Activated B cell treated with CpG ODN at 0.5 μM for 24 hours (primary cell): ENCODE measurements at regions not wholly inside any gene's neighbourhood (a gene's known extent, or its start where the extent isn't known, plus 50 kb on each side); places are given as distances from the start of the nearest gene placed in this dataset.

Experiments used
- ATAC-seq: fragments of 200-7000 bp; cut with Tn5 transposase; one replicate; pipeline ENCODE4 v1.10.0; 2021; ENCODE audit warnings: low read depth, mild to moderate bottlenecking, moderate library complexity
- CTCF ChIA-PET: fragments of 350-600 bp; sonication (Branson Sonifier 250); formaldehyde crosslinking; loops from one replicate; lab custom pipeline; 2021; ENCODE audit warnings: antibody characterized with exemption; lab: Charles Lee
- POLR2A ChIA-PET: fragments of 350-600 bp; sonication (Branson Sonifier 250); formaldehyde crosslinking; loops from one replicate; lab custom pipeline; 2021; ENCODE audit warnings: antibody characterized with exemption; lab: Charles Lee
- DNase-seq: peaks from one replicate; pipeline ENCODE4 v3.0.0; 2022
- H3K27ac Mint-ChIP-seq: one replicate; pipeline ENCODE4 v1.8.0; 2020; ENCODE audit warnings: mixed read lengths
- H3K27me3 Mint-ChIP-seq: one replicate; pipeline ENCODE4 v1.8.0; 2021; ENCODE audit warnings: mixed read lengths
- H3K36me3 Mint-ChIP-seq: one replicate; pipeline ENCODE4 v1.8.0; 2021; ENCODE audit warnings: low read depth, mixed read lengths
- H3K4me1 Mint-ChIP-seq: one replicate; pipeline ENCODE4 v1.8.0; 2021; ENCODE audit warnings: mixed read lengths
- H3K4me3 Mint-ChIP-seq: one replicate; pipeline ENCODE4 v1.8.0; 2020; ENCODE audit warnings: mild to moderate bottlenecking, mixed read lengths
- H3K9me3 Mint-ChIP-seq: one replicate; pipeline ENCODE4 v1.8.0; 2020; ENCODE audit warnings: mixed read lengths
- CTCF ChIP-seq: fragments of 200-600 bp; IDR thresholded peaks from one replicate; pipeline ENCODE4 v1.8.0; 2022; ENCODE audit warnings: antibody characterized with exemption, mild to moderate bottlenecking
- intact Hi-C: fragments of 100-400 bp; cut with micrococcal nuclease; formaldehyde crosslinking; loops from one replicate; pipeline ENCODE4 v1.15.1; 2024

- ATAC-seq (no peak), DNase-seq (no peak)
- H3K4me3 Mint-ChIP-seq = no peak overlapping the region
- H3K36me3 Mint-ChIP-seq = no peaks in the 10 kb centered on the region
- CTCF ChIA-PET = no interaction called here
- intact Hi-C loops = no loop called here
- H3K27me3 Mint-ChIP-seq = no peaks in the 10 kb centered on the region
- no peaks in the 10 kb centered on the region for H3K9me3 Mint-ChIP-seq
- no peaks in the 10 kb centered on the region for H3K4me1 Mint-ChIP-seq
- no peak for TF ChIP-seq CTCF
- POLR2A ChIA-PET = no interaction called here
- H3K27ac Mint-ChIP-seq = no peak overlapping the region
Measured at GRCh38 chr16:5670198-5670597, 572.6 kb upstream of the EEF2KMT start.

- intact Hi-C loops = no loop called here
- Mint-ChIP-seq H3K36me3 (no peaks in the 10 kb centered on the region), H3K27me3 (no peaks in the 10 kb centered on the region), H3K4me1 (no peaks in the 10 kb centered on the region), H3K4me3 (no peak overlapping the region), H3K27ac (no peak overlapping the region), H3K9me3 (no peaks in the 10 kb centered on the region)
- ChIA-PET CTCF (no interaction called here), POLR2A (no interaction called here)
- no peak for TF ChIP-seq CTCF
- ATAC-seq (no peak), DNase-seq (no peak)
Measured at GRCh38 chr16:5668553-5668952, 571.0 kb upstream of the EEF2KMT start.

GRCh38 chr16:5665834-5666233, 568.2 kb upstream of the EEF2KMT start:
- Mint-ChIP-seq H3K9me3 (no peaks in the 10 kb centered on the region), H3K36me3 (no peaks in the 10 kb centered on the region), H3K4me3 (no peak overlapping the region), H3K4me1 (no peaks in the 10 kb centered on the region), H3K27me3 (no peaks in the 10 kb centered on the region), H3K27ac (no peak overlapping the region)
- ChIA-PET POLR2A (no interaction called here), CTCF (no interaction called here)
- intact Hi-C loops = no loop called here
- DNase-seq = no peak
- TF ChIP-seq CTCF = no peak
- no peak for ATAC-seq

GRCh38 chr16:5653789-5654188, 556.2 kb upstream of the EEF2KMT start:
- H3K9me3 Mint-ChIP-seq = peaks cover 11% of the 10 kb centered on the region
- H3K27me3 Mint-ChIP-seq = no peaks in the 10 kb centered on the region
- DNase-seq (no peak), ATAC-seq (no peak)
- no peak for TF ChIP-seq CTCF
- ChIA-PET CTCF (no interaction called here), POLR2A (no interaction called here)
- intact Hi-C loops = no loop called here
- H3K27ac Mint-ChIP-seq = no peak overlapping the region
- no peak overlapping the region for H3K4me3 Mint-ChIP-seq
- no peaks in the 10 kb centered on the region for H3K36me3 Mint-ChIP-seq
- no peaks in the 10 kb centered on the region for H3K4me1 Mint-ChIP-seq

- ATAC-seq (no peak), DNase-seq (no peak)
- CTCF ChIA-PET = no interaction called here
- no peak overlapping the region for H3K4me3 Mint-ChIP-seq
- intact Hi-C loops = no loop called here
- H3K36me3 Mint-ChIP-seq = no peaks in the 10 kb centered on the region
- POLR2A ChIA-PET = no interaction called here
- no peak overlapping the region for H3K27ac Mint-ChIP-seq
- H3K9me3 Mint-ChIP-seq = peaks cover 11% of the 10 kb centered on the region
- no peaks in the 10 kb centered on the region for H3K4me1 Mint-ChIP-seq
- no peak for TF ChIP-seq CTCF
- no peaks in the 10 kb centered on the region for H3K27me3 Mint-ChIP-seq
Measured at GRCh38 chr16:5653041-5653440, 555.4 kb upstream of the EEF2KMT start.
